GM18951 (cell line): ENCODE measurements at regions not wholly inside any gene's neighbourhood (a gene's known extent, or its start where the extent isn't known, plus 50 kb on each side); places are given as distances from the start of the nearest gene placed in this dataset.
"Not testable (repeated sequence)": the region's sequence is repeated elsewhere in the genome, so short reads cannot be mapped to it uniquely, and the experiment has no call there.

Source experiments
- POLR2A ChIP-seq: IDR thresholded peaks from 4 replicates; pipeline ENCODE4 v1.6.1; 2011; ENCODE audit warnings: mild to moderate bottlenecking; ENCODE audit not compliant: insufficient read length, insufficient read depth; ENCODE audit errors: extremely low read depth
- in situ Hi-C: fragments of 300-500 bp; cut with MboI; formaldehyde crosslinking; loops from one replicate; pipeline ENCODE4 v1.12.0; 2022; ENCODE audit warnings: low sequenced_read_pairs, mixed read lengths, inconsistent platforms; ENCODE audit not compliant: unreplicated experiment

GRCh38 chr10:64142395-64142794, 621.2 kb downstream of the REEP3 start:
- in situ Hi-C loops: no loop called here
- TF ChIP-seq POLR2A: no peak

- no peak for TF ChIP-seq POLR2A
- in situ Hi-C loops: no loop called here
Measured at GRCh38 chr10:64148607-64149006, 627.4 kb downstream of the REEP3 start.

GRCh38 chr10:64156166-64156565, 635.0 kb downstream of the REEP3 start:
- in situ Hi-C loops: no loop called here
- no peak for TF ChIP-seq POLR2A

- no peak for TF ChIP-seq POLR2A
- in situ Hi-C loops: no loop called here
Measured at GRCh38 chr10:64158551-64158950, 637.4 kb downstream of the REEP3 start.

GRCh38 chr10:64159910-64160872, 639.0 kb downstream of the REEP3 start:
- in situ Hi-C loops: no loop called here
- TF ChIP-seq POLR2A: no peak

GRCh38 chr10:64170791-64171190, 649.6 kb downstream of the REEP3 start:
- no peak for TF ChIP-seq POLR2A
- in situ Hi-C loops: no loop called here

GRCh38 chr10:64173826-64174225, 652.6 kb downstream of the REEP3 start:
- TF ChIP-seq POLR2A: no peak
- in situ Hi-C loops: no loop called here

GRCh38 chr10:64174666-64175255, 653.6 kb downstream of the REEP3 start:
- no peak for TF ChIP-seq POLR2A
- in situ Hi-C loops: no loop called here

- TF ChIP-seq POLR2A: no peak
- in situ Hi-C loops: no loop called here
Measured at GRCh38 chr10:64175271-64175962, 654.2 kb downstream of the REEP3 start.

GRCh38 chr10:64182671-64183070, 661.5 kb downstream of the REEP3 start:
- TF ChIP-seq POLR2A: no peak
- in situ Hi-C loops: no loop called here

GRCh38 chr10:64191286-64191685, 670.1 kb downstream of the REEP3 start:
- in situ Hi-C loops: no loop called here
- TF ChIP-seq POLR2A: no peak

- no peak for TF ChIP-seq POLR2A
- in situ Hi-C loops: no loop called here
Measured at GRCh38 chr10:64196638-64197315, 675.6 kb downstream of the REEP3 start.

GRCh38 chr10:64201936-64202335, 680.7 kb downstream of the REEP3 start:
- TF ChIP-seq POLR2A: no peak
- in situ Hi-C loops: no loop called here

GRCh38 chr10:64204504-64204903, 683.3 kb downstream of the REEP3 start:
- in situ Hi-C loops: not testable (repeated sequence)
